Erythroblast (primary cell): ENCODE measurements at regions not wholly inside any gene's neighbourhood (a gene's known extent, or its start where the extent isn't known, plus 50 kb on each side); places are given as distances from the start of the nearest gene placed in this dataset.

ENCODE experiments used
- GATA1 ChIP-seq: IDR thresholded peaks from 2 replicates; pipeline ENCODE4 v1.6.1; 2011; ENCODE audit warnings: low read depth, mild to moderate bottlenecking, control low read depth, low read length, moderate library complexity
- POLR2A ChIP-seq: IDR thresholded peaks from 2 replicates; pipeline ENCODE4 v1.6.1; 2011; ENCODE audit warnings: mild to moderate bottlenecking, low read length

- TF ChIP-seq POLR2A = no peak
- no peak for TF ChIP-seq GATA1
Observed at GRCh38 chr22:33163815-33164214, 105.6 kb upstream of the SYN3 start.
